HFFc6 (cell line): ENCODE measurements at regions not wholly inside any gene's neighbourhood (a gene's known extent, or its start where the extent isn't known, plus 50 kb on each side); places are given as distances from the start of the nearest gene placed in this dataset.
"Not testable (repeated sequence)": the region's sequence is repeated elsewhere in the genome, so short reads cannot be mapped to it uniquely, and the experiment has no call there.

Experiments used
- DNase-seq: peaks from one replicate; pipeline ENCODE4 v3.0.0-alpha.2; 2018
- H3K27ac Mint-ChIP-seq: 2 replicates; pipeline ENCODE4 v1.8.0; 2020; ENCODE audit warnings: mild to moderate bottlenecking, mixed read lengths
- H3K27me3 Mint-ChIP-seq: 2 replicates; pipeline ENCODE4 v1.8.0; 2021; ENCODE audit warnings: mild to moderate bottlenecking, moderate library complexity, mixed read lengths; ENCODE audit not compliant: insufficient read depth
- H3K36me3 Mint-ChIP-seq: 2 replicates; pipeline ENCODE4 v1.8.0; 2021; ENCODE audit warnings: low read depth, mixed read lengths
- H3K4me1 Mint-ChIP-seq: 2 replicates; pipeline ENCODE4 v1.8.0; 2020; ENCODE audit warnings: low read depth, mixed read lengths
- H3K4me3 Mint-ChIP-seq: 2 replicates; pipeline ENCODE4 v1.8.0; 2020; ENCODE audit warnings: mild to moderate bottlenecking, moderate library complexity, mixed read lengths
- H3K9me3 Mint-ChIP-seq: 2 replicates; pipeline ENCODE4 v1.8.0; 2020; ENCODE audit warnings: mild to moderate bottlenecking, mixed read lengths
- CTCF ChIP-seq: fragments of 200-600 bp; sonication (generic); IDR thresholded peaks from 2 replicates; pipeline ENCODE4 v1.5.0; 2021; ENCODE audit warnings: antibody characterized with exemption, mild to moderate bottlenecking

- no peaks in the 10 kb centered on the region for H3K36me3 Mint-ChIP-seq
- no peak overlapping the region for H3K4me3 Mint-ChIP-seq
- no peaks in the 10 kb centered on the region; the same call in none of the 2 replicates for H3K27me3 Mint-ChIP-seq
- no peaks in the 10 kb centered on the region for H3K4me1 Mint-ChIP-seq
- no peak for DNase-seq
- no peak for TF ChIP-seq CTCF
- H3K9me3 Mint-ChIP-seq, result peaks cover 34% of the 10 kb centered on the region
- no peak overlapping the region for H3K27ac Mint-ChIP-seq
Observed at GRCh38 chr3:40895109-40895508, 304.2 kb upstream of the CTNNB1 start.

- Mint-ChIP-seq H3K27ac (no peak overlapping the region), H3K36me3 (no peaks in the 10 kb centered on the region), H3K27me3 (no peaks in the 10 kb centered on the region; the same call in 1 of the 2 replicates), H3K4me3 (no peak overlapping the region), H3K4me1 (no peaks in the 10 kb centered on the region), H3K9me3 (peaks cover 21% of the 10 kb centered on the region)
- DNase-seq, result no peak
- no peak for TF ChIP-seq CTCF
Observed at GRCh38 chr3:40899286-40899712, 300.0 kb upstream of the CTNNB1 start.

- Mint-ChIP-seq H3K4me1 (no peaks in the 10 kb centered on the region), H3K9me3 (peaks cover 17% of the 10 kb centered on the region), H3K27me3 (no peaks in the 10 kb centered on the region; the same call in 1 of the 2 replicates), H3K4me3 (no peak overlapping the region), H3K27ac (no peak overlapping the region), H3K36me3 (no peaks in the 10 kb centered on the region)
- no peak for DNase-seq
- no peak for TF ChIP-seq CTCF
Observed at GRCh38 chr3:40901298-40901697, 298.0 kb upstream of the CTNNB1 start.

GRCh38 chr3:40901796-40902195, 297.5 kb upstream of the CTNNB1 start:
- DNase-seq, result no peak
- no peaks in the 10 kb centered on the region; the same call in 1 of the 2 replicates for H3K27me3 Mint-ChIP-seq
- H3K36me3 Mint-ChIP-seq, result no peaks in the 10 kb centered on the region
- no peak for TF ChIP-seq CTCF
- no peak overlapping the region for H3K4me3 Mint-ChIP-seq
- no peaks in the 10 kb centered on the region for H3K4me1 Mint-ChIP-seq
- H3K27ac Mint-ChIP-seq, result no peak overlapping the region
- peaks cover 16% of the 10 kb centered on the region for H3K9me3 Mint-ChIP-seq

- not testable (repeated sequence) for H3K4me3 Mint-ChIP-seq, H3K27ac Mint-ChIP-seq, H3K36me3 Mint-ChIP-seq, H3K4me1 Mint-ChIP-seq, H3K27me3 Mint-ChIP-seq, DNase-seq
- H3K9me3 Mint-ChIP-seq, result peaks cover 31% of the 10 kb centered on the region
Observed at GRCh38 chr3:40907907-40908465, 291.3 kb upstream of the CTNNB1 start.

GRCh38 chr3:40908612-40909011, 290.7 kb upstream of the CTNNB1 start:
- no peak for DNase-seq
- Mint-ChIP-seq H3K27me3 (peaks cover 2% of the 10 kb centered on the region), H3K27ac (no peak overlapping the region), H3K4me1 (no peaks in the 10 kb centered on the region), H3K9me3 (peaks cover 37% of the 10 kb centered on the region), H3K4me3 (no peak overlapping the region), H3K36me3 (no peaks in the 10 kb centered on the region; the same call in 1 of the 2 replicates)
- no peak for TF ChIP-seq CTCF
